SK-N-SH treated with all-trans-retinoic acid at 6 μM for 48 hours (cell line): ENCODE measurements at regions not wholly inside any gene's neighbourhood (a gene's known extent, or its start where the extent isn't known, plus 50 kb on each side); places are given as distances from the start of the nearest gene placed in this dataset.

Experiments
- GLIS3 ChIP-seq: fragments of 250-450 bp; sonication (Bioruptor Pico); IDR thresholded peaks from 2 replicates; pipeline ENCODE4 v1.5.0; 2020; ENCODE audit warnings: mild to moderate bottlenecking, moderate library complexity
- PPARA ChIP-seq: fragments of 250-450 bp; sonication (Bioruptor Pico); IDR thresholded peaks from 2 replicates; pipeline ENCODE4 v1.5.0; 2020; ENCODE audit warnings: mild to moderate bottlenecking, borderline replicate concordance
- RARB ChIP-seq: fragments of 250-450 bp; sonication (Bioruptor Pico); IDR thresholded peaks from 2 replicates; pipeline ENCODE4 v1.8.0; 2021; ENCODE audit warnings: mild to moderate bottlenecking, moderate library complexity
- SNAI2 ChIP-seq: fragments of 250-450 bp; sonication (Bioruptor Pico); IDR thresholded peaks from 2 replicates; pipeline ENCODE4 v1.5.0; 2020; ENCODE audit warnings: mild to moderate bottlenecking, moderate library complexity
- ZFP3 ChIP-seq: fragments of 250-450 bp; sonication (Bioruptor Pico); IDR thresholded peaks from 2 replicates; pipeline ENCODE4 v1.5.0; 2020; ENCODE audit warnings: mild to moderate bottlenecking, moderate library complexity
- ZNF70 ChIP-seq: fragments of 450-650 bp; formaldehyde crosslinking; IDR thresholded peaks from 2 replicates; pipeline ENCODE4 v1.5.0; 2020; ENCODE audit warnings: mild to moderate bottlenecking, moderate library complexity

DNA sequence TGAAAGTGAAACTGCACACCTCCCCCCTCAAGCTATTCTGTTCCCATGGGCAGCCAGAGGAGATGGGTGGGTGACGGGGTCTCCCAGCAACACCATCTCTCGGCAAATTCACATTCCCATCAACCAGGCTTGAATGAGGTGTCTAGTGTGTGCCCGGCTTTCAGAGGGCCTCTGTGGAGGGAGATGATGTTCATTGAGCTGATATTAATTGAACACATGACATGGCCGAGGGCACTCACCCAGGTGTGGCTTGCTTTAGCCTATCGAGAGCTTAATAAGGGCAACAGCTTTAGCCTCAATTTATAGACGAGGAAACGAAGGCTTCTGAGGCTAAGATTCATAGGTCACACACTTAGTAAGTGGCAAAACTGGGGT, 288.0 kb downstream of the UACA start:
- TF ChIP-seq GLIS3 (CRISPR knock-in tag): no peak
- TF ChIP-seq RARB (CRISPR knock-in tag): no peak
- no peak for TF ChIP-seq SNAI2 (CRISPR knock-in tag)
- no peak for TF ChIP-seq ZFP3 (CRISPR knock-in tag)
- no peak for TF ChIP-seq ZNF70
- TF ChIP-seq PPARA (CRISPR knock-in tag): no peak
